ENCODE measurements at regions not wholly inside any gene's neighbourhood (a gene's known extent, or its start where the extent isn't known, plus 50 kb on each side); places are given as distances from the start of the nearest gene placed in this dataset.
"Not testable (repeated sequence)": the region's sequence is repeated elsewhere in the genome, so short reads cannot be mapped to it uniquely, and the experiment has no call there.

- DNase-seq: not testable (repeated sequence)
These were observed 132.7 kb downstream of the SNX10 start for GRCh38 chr7:26424319-26424718.

GRCh38 chr7:26425655-26426054 is 134.0 kb downstream of the SNX10 start:
- no peak for DNase-seq

GRCh38 chr7:26426096-26426495 is 134.4 kb downstream of the SNX10 start:
- no peak for DNase-seq

GRCh38 chr7:26428571-26428970 is 136.9 kb downstream of the SNX10 start:
- DNase-seq: no peak

GRCh38 chr7:26429168-26429567 is 137.5 kb downstream of the SNX10 start:
- no peak for DNase-seq

GRCh38 chr7:26434974-26435373 is 143.3 kb downstream of the SNX10 start:
- DNase-seq: no peak

GRCh38 chr7:26437003-26437532 is 145.4 kb downstream of the SNX10 start:
- DNase-seq: peak; percentile 11

- DNase-seq: no peak
These were observed 146.4 kb downstream of the SNX10 start for GRCh38 chr7:26438078-26438477.

GRCh38 chr7:26439521-26440232 is 148.0 kb downstream of the SNX10 start:
- no peak for DNase-seq

GRCh38 chr7:26440233-26441001 is 148.8 kb downstream of the SNX10 start:
- DNase-seq: no peak

- DNase-seq: no peak
These were observed 149.4 kb downstream of the SNX10 start for GRCh38 chr7:26441002-26441521.

- no peak for DNase-seq
These were observed 150.1 kb downstream of the SNX10 start for GRCh38 chr7:26441611-26442277.

- DNase-seq: no peak
These were observed 151.3 kb downstream of the SNX10 start for GRCh38 chr7:26443006-26443405.

- peak; percentile 8 for DNase-seq
These were observed 152.1 kb downstream of the SNX10 start for GRCh38 chr7:26443751-26444150.

- no peak for DNase-seq
These were observed 152.9 kb downstream of the SNX10 start for GRCh38 chr7:26444555-26444954.

GRCh38 chr7:26447116-26447515 is 155.5 kb downstream of the SNX10 start:
- DNase-seq: no peak

- DNase-seq: no peak
These were observed 157.8 kb downstream of the SNX10 start for GRCh38 chr7:26449175-26450165.

- DNase-seq: no peak
These were observed 160.3 kb downstream of the SNX10 start for GRCh38 chr7:26451997-26452396.

GRCh38 chr7:26454180-26454579 is 162.5 kb downstream of the SNX10 start:
- no peak for DNase-seq

GRCh38 chr7:26457696-26458327 is 166.2 kb downstream of the SNX10 start:
- no peak for DNase-seq

- no peak for DNase-seq
These were observed 166.9 kb downstream of the SNX10 start for GRCh38 chr7:26458466-26459145.
